Lower leg skin (tissue), 4 donors: ENCODE measurements at regions not wholly inside any gene's neighbourhood (a gene's known extent, or its start where the extent isn't known, plus 50 kb on each side); places are given as distances from the start of the nearest gene placed in this dataset.

Experiments used
- DNase-seq, 2 donors: peaks; one replicate each; pipeline ENCODE4 v3.0.0-alpha.2; 2019; ENCODE audit warnings: low spot score in 2 of 2
- H3K4me3 ChIP-seq: fragments of 200-600 bp; sonication (generic); 2 replicates; pipeline ENCODE4 v1.5.1; 2017; ENCODE audit warnings: mild to moderate bottlenecking, low read depth; ENCODE audit not compliant: poor library complexity, severe bottlenecking
- CTCF ChIP-seq, 3 donors: fragments of 450-650 bp; IDR thresholded peaks; one replicate each; pipeline ENCODE4 v1.5.1; 2016; ENCODE audit warnings: antibody characterized with exemption in 3 of 3, mild to moderate bottlenecking in 3 of 3, moderate library complexity in 2 of 3
- POLR2A ChIP-seq, 2 donors: fragments of 450-650 bp; IDR thresholded peaks; one replicate each; pipeline ENCODE4 v1.6.1; 2016 to 2017; ENCODE audit warnings: antibody characterized with exemption in 2 of 2, mild to moderate bottlenecking in 1 of 2, moderate library complexity in 1 of 2
- WGBS, 2 donors: methylation state at CpG; one replicate each; pipeline ENCODE4 v1.1.5; 2018; 5-methylcytosine and 5-hydroxymethylcytosine counted together
- intact Hi-C: fragments of 100-400 bp; cut with DNase I; formaldehyde crosslinking; loops from one replicate; pipeline ENCODE4 v1.15.0; 2023; ENCODE audit warnings: low total_unique reads

- 82 to 88% methylated on average over 4 of the region's 4 CpGs for WGBS, 2 donors
- intact Hi-C loops, result loop anchor here (10.0 kb wide), 1 partner anchor 1583 kb away; no protein-coding TSS in a partner anchor
- DNase-seq, result no peak
- TF ChIP-seq POLR2A (IDR thresholded peaks at IDR 0.05), result no peak
- TF ChIP-seq CTCF (IDR thresholded peaks at IDR 0.05), result no peak
- H3K4me3 ChIP-seq, result no peak overlapping the region
These were observed 203.4 kb downstream of the MYLK4 start for GRCh38 chr6:2547355-2547754.

GRCh38 chr6:2546901-2547300 lies 203.8 kb downstream of the MYLK4 start:
- no peak for DNase-seq
- TF ChIP-seq CTCF (IDR thresholded peaks at IDR 0.05), result no peak
- no peak for TF ChIP-seq POLR2A (IDR thresholded peaks at IDR 0.05)
- intact Hi-C loops, result loop anchor here (10.0 kb wide), 1 partner anchor 1582 kb away; no protein-coding TSS in a partner anchor
- no peak overlapping the region for H3K4me3 ChIP-seq
- 81 to 89% methylated on average over 8 of the region's 8 CpGs for WGBS, 2 donors

GRCh38 chr6:2545383-2546038 lies 205.2 kb downstream of the MYLK4 start:
- WGBS, 2 donors, result 60 to 62% methylated on average over 6 of the region's 6 CpGs
- intact Hi-C loops, result loop anchor here (10.0 kb wide), 1 partner anchor 1581 kb away; no protein-coding TSS in a partner anchor

GRCh38 chr6:2543321-2543720 lies 207.4 kb downstream of the MYLK4 start:
- intact Hi-C loops, result loop anchor here (10.0 kb wide), 1 partner anchor 1579 kb away; no protein-coding TSS in a partner anchor
- no peak for DNase-seq
- TF ChIP-seq CTCF (IDR thresholded peaks at IDR 0.05) (no peak), POLR2A (IDR thresholded peaks at IDR 0.05) (no peak)
- H3K4me3 ChIP-seq, result no peak overlapping the region
- WGBS, 2 donors, result 92 to 95% methylated on average over 2 of the region's 2 CpGs

More at GRCh38 chr6:2545383-2546038, 205.2 kb downstream of the MYLK4 start:
- H3K4me3 ChIP-seq, result no peak overlapping the region
- TF ChIP-seq CTCF (IDR thresholded peaks at IDR 0.05) (no peak), POLR2A (IDR thresholded peaks at IDR 0.05) (no peak)
- no peak for DNase-seq

DNA sequence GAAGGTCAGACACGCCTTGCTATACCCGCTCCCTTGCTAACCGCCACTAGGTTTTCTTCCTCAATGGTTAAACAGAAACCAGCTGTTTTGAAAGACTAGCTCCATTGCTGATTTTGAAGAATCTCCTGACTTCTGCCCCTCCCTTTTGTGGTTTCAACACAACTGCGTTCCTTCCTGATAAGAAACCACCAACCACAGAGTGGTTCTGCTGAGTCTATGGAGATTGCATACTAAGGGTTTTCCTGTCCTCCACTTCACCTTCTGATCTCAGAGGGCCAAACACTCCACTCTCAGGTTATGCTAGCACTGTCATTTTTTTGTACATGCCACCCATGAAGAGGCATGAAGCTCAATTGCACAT lies 207.9 kb downstream of the MYLK4 start:
- intact Hi-C loops, result loop anchor here (10.0 kb wide), 1 partner anchor 1578 kb away; no protein-coding TSS in a partner anchor
- 71 to 81% methylated on average over 4 of the region's 4 CpGs for WGBS, 2 donors
- TF ChIP-seq POLR2A (IDR thresholded peaks at IDR 0.05) (no peak), CTCF (IDR thresholded peaks at IDR 0.05) (no peak)
- DNase-seq, result no peak
- no peak overlapping the region for H3K4me3 ChIP-seq
